PC-3 (cell line): ENCODE measurements at regions not wholly inside any gene's neighbourhood (a gene's known extent, or its start where the extent isn't known, plus 50 kb on each side); places are given as distances from the start of the nearest gene placed in this dataset.
A peak's percentile ranks its signal among the peaks of the same experiment; 100 is the strongest.

Experiments used
- ATAC-seq: fragments of 200-7000 bp; cut with Tn5 transposase; 2 replicates; pipeline ENCODE4 v1.9.1; 2020; ENCODE audit warnings: mild to moderate bottlenecking, moderate library complexity
- BruUV-seq: library from RNA; stranded (reverse); fragments of 400-500 nt; replicated peaks from 2 replicates; lab custom pipeline; 2021; lab: Mats Ljungman, UMichigan
- CTCF ChIA-PET: fragments of 300-600 bp; sonication (Branson Sonifier 250); formaldehyde crosslinking; loops from one replicate; lab custom pipeline; 2022; ENCODE audit warnings: antibody characterized with exemption; lab: Charles Lee
- POLR2A ChIA-PET: fragments of 300-600 bp; sonication (Branson Sonifier 250); formaldehyde crosslinking; loops from one replicate; lab custom pipeline; 2022; ENCODE audit warnings: antibody characterized with exemption; ENCODE audit not compliant: unreplicated experiment; lab: Charles Lee
- DNase-seq: peaks from one replicate; pipeline ENCODE4 v3.0.0-alpha.2; 2015
- H2AFZ ChIP-seq: fragments of 300-600 bp; sonication (generic); 2 replicates; pipeline ENCODE4 v1.6.0; 2016; ENCODE audit warnings: antibody characterized with exemption, low read length
- H3F3A ChIP-seq: fragments of 300-600 bp; sonication (generic); one replicate; pipeline ENCODE4 v1.6.0; 2017; ENCODE audit warnings: antibody characterized with exemption, low read length, control low read depth, mild to moderate bottlenecking; ENCODE audit not compliant: unreplicated experiment
- H3K27ac ChIP-seq: fragments of 300-600 bp; sonication (generic); 2 replicates; pipeline ENCODE4 v1.5.1; 2016; ENCODE audit warnings: mild to moderate bottlenecking, low read length
- H3K27me3 ChIP-seq: fragments of 300-600 bp; sonication (generic); 2 replicates; pipeline ENCODE4 v1.6.1; 2016; ENCODE audit warnings: low read length, mixed read lengths
- H3K36me3 ChIP-seq: fragments of 300-600 bp; sonication (generic); 2 replicates; pipeline ENCODE4 v1.6.1; 2016; ENCODE audit warnings: low read depth, mixed run types, low read length, mixed read lengths
- H3K4me1 ChIP-seq: fragments of 300-600 bp; sonication (generic); 2 replicates; pipeline ENCODE4 v1.5.1; 2016; ENCODE audit warnings: low read length; ENCODE audit not compliant: insufficient read depth
- H3K4me2 ChIP-seq: fragments of 300-600 bp; sonication (generic); 2 replicates; pipeline ENCODE4 v1.6.0; 2016; ENCODE audit warnings: low read length
- H3K4me3 ChIP-seq: fragments of 300-600 bp; sonication (generic); 2 replicates; pipeline ENCODE4 v1.5.1; 2016; ENCODE audit warnings: mild to moderate bottlenecking, low read length, mixed read lengths
- H3K79me2 ChIP-seq: fragments of 300-600 bp; sonication (generic); 2 replicates; pipeline ENCODE4 v1.6.1; 2017; ENCODE audit warnings: low read length, mixed read lengths
- H3K9ac ChIP-seq: fragments of 300-600 bp; sonication (generic); 2 replicates; pipeline ENCODE4 v1.6.0; 2016; ENCODE audit warnings: mild to moderate bottlenecking, low read length
- H3K9me2 ChIP-seq: fragments of 300-600 bp; sonication (generic); replicated peaks from 2 replicates; pipeline ENCODE4 v1.6.1; 2016; ENCODE audit warnings: mixed run types, low read length, mixed read lengths
- H3K9me3 ChIP-seq: fragments of 300-600 bp; sonication (generic); 2 replicates; pipeline ENCODE4 v1.6.1; 2016; ENCODE audit warnings: low read length, mixed read lengths
- H4K20me1 ChIP-seq: fragments of 300-600 bp; sonication (generic); 2 replicates; pipeline ENCODE4 v1.6.1; 2016; ENCODE audit warnings: low read length, mixed read lengths
- CTCF ChIP-seq: fragments of 300-600 bp; sonication (generic); conservative IDR thresholded peaks from 2 replicates; pipeline ENCODE4 v1.5.1; 2017; ENCODE audit warnings: antibody characterized with exemption, low read depth, mild to moderate bottlenecking, low read length
- EZH2 ChIP-seq: fragments of 300-600 bp; sonication (generic); IDR thresholded peaks from one replicate; pipeline ENCODE4 v1.6.1; 2017; ENCODE audit warnings: antibody characterized with exemption, mild to moderate bottlenecking, low read length; ENCODE audit not compliant: unreplicated experiment
- EZH2phosphoT487 ChIP-seq: fragments of 300-600 bp; sonication (generic); IDR thresholded peaks from 2 replicates; pipeline ENCODE4 v1.6.1; 2018; ENCODE audit warnings: mild to moderate bottlenecking, antibody characterized with exemption, low read length, borderline replicate concordance
- intact Hi-C: fragments of 100-400 bp; cut with micrococcal nuclease; formaldehyde crosslinking; loops from 2 replicates; pipeline ENCODE4 v1.9.0; 2023

GRCh38 chr2:15855766-15856260, 84.5 kb upstream of the MYCN start:
- Histone ChIP-seq H3K4me1 (no peaks in the 10 kb centered on the region), H3K4me2 (no peak overlapping the region), H2AFZ (no peak overlapping the region), H3K36me3 (no peaks in the 10 kb centered on the region), H3K27ac (no peak overlapping the region), H3K9me2 (no peaks in the 10 kb centered on the region), H4K20me1 (no peaks in the 10 kb centered on the region), H3K9ac (no peak overlapping the region), H3K79me2 (no peaks in the 10 kb centered on the region), H3K27me3 (no peaks in the 10 kb centered on the region), H3K9me3 (no peaks in the 10 kb centered on the region), H3F3A (no peaks in the 10 kb centered on the region), H3K4me3 (no peak overlapping the region)
- ATAC-seq = no peak
- CTCF ChIA-PET = no interaction called here
- intact Hi-C loops = no loop called here
- BruUV-seq = no TSS peak
- POLR2A ChIA-PET = no interaction called here
- no peak for TF ChIP-seq EZH2phosphoT487
- no peak for TF ChIP-seq CTCF
- no peak for TF ChIP-seq EZH2
- DNase-seq = no peak

GRCh38 chr2:15856318-15856717, 84.0 kb upstream of the MYCN start:
- Histone ChIP-seq H2AFZ (0 out of 2 replicates have a peak overlapping the region, but pooled peaks have one; percentile 42), H3K27ac (no peak overlapping the region), H3K4me1 (no peaks in the 10 kb centered on the region), H3K9me2 (no peaks in the 10 kb centered on the region), H3K79me2 (no peaks in the 10 kb centered on the region), H3F3A (no peaks in the 10 kb centered on the region), H3K4me3 (no peak overlapping the region), H4K20me1 (no peaks in the 10 kb centered on the region), H3K9ac (no peak overlapping the region), H3K36me3 (no peaks in the 10 kb centered on the region), H3K4me2 (no peak overlapping the region), H3K9me3 (no peaks in the 10 kb centered on the region), H3K27me3 (no peaks in the 10 kb centered on the region)
- no TSS peak for BruUV-seq
- ChIA-PET CTCF (no interaction called here), POLR2A (no interaction called here)
- TF ChIP-seq EZH2phosphoT487 (no peak), CTCF (no peak), EZH2 (no peak)
- no peak for ATAC-seq
- intact Hi-C loops = no loop called here
- no peak for DNase-seq

- H3K4me2 ChIP-seq = no peak overlapping the region
- H3K27me3 ChIP-seq = no peaks in the 10 kb centered on the region
- no peak overlapping the region for H3K9ac ChIP-seq
- no TSS peak for BruUV-seq
- TF ChIP-seq EZH2 (no peak), CTCF (no peak), EZH2phosphoT487 (no peak)
- ChIA-PET CTCF (no interaction called here), POLR2A (no interaction called here)
- no peak for DNase-seq
- intact Hi-C loops = no loop called here
- no peaks in the 10 kb centered on the region for H3K9me3 ChIP-seq
- H2AFZ ChIP-seq = no peak overlapping the region
- no peak overlapping the region for H3K4me3 ChIP-seq
- H3K9me2 ChIP-seq = no peaks in the 10 kb centered on the region
- no peak for ATAC-seq
- H3K27ac ChIP-seq = no peak overlapping the region
- no peaks in the 10 kb centered on the region for H4K20me1 ChIP-seq
- no peaks in the 10 kb centered on the region for H3K36me3 ChIP-seq
- no peaks in the 10 kb centered on the region for H3F3A ChIP-seq
- no peaks in the 10 kb centered on the region for H3K79me2 ChIP-seq
- H3K4me1 ChIP-seq = no peaks in the 10 kb centered on the region
Observed at GRCh38 chr2:15858466-15858865, 81.9 kb upstream of the MYCN start.
